AG09319 (cell line): ENCODE measurements at regions not wholly inside any gene's neighbourhood (a gene's known extent, or its start where the extent isn't known, plus 50 kb on each side); places are given as distances from the start of the nearest gene placed in this dataset.

Source experiments
- DNase-seq: peaks from one replicate; pipeline ENCODE4 v3.0.0-alpha.2; 2010; ENCODE audit warnings: low read depth; ENCODE audit errors: extremely low read depth
- TF ChIP-seq, protein P1 (sequence below): IDR thresholded peaks from 2 replicates; pipeline ENCODE4 v1.5.1; 2011; ENCODE audit warnings: low read depth, mild to moderate bottlenecking, inconsistent platforms, low read length, moderate library complexity

- no peak for DNase-seq
- TF ChIP-seq, protein P1, sequence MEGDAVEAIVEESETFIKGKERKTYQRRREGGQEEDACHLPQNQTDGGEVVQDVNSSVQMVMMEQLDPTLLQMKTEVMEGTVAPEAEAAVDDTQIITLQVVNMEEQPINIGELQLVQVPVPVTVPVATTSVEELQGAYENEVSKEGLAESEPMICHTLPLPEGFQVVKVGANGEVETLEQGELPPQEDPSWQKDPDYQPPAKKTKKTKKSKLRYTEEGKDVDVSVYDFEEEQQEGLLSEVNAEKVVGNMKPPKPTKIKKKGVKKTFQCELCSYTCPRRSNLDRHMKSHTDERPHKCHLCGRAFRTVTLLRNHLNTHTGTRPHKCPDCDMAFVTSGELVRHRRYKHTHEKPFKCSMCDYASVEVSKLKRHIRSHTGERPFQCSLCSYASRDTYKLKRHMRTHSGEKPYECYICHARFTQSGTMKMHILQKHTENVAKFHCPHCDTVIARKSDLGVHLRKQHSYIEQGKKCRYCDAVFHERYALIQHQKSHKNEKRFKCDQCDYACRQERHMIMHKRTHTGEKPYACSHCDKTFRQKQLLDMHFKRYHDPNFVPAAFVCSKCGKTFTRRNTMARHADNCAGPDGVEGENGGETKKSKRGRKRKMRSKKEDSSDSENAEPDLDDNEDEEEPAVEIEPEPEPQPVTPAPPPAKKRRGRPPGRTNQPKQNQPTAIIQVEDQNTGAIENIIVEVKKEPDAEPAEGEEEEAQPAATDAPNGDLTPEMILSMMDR: no peak
Observed at GRCh38 chr6:14606353-14606752, 488.8 kb downstream of the CD83 start.

GRCh38 chr6:14610141-14610540 is 492.6 kb downstream of the CD83 start:
- TF ChIP-seq, protein P1: no peak
- DNase-seq: no peak

GRCh38 chr6:14612016-14612980 is 494.7 kb downstream of the CD83 start:
- TF ChIP-seq, protein P1: no peak
- peak; percentile 3 for DNase-seq

GRCh38 chr6:14614631-14615030 is 497.1 kb downstream of the CD83 start:
- DNase-seq: no peak
- TF ChIP-seq, protein P1: no peak

GRCh38 chr6:14616656-14617055 is 499.1 kb downstream of the CD83 start:
- DNase-seq: no peak
- TF ChIP-seq, protein P1: no peak

DNA sequence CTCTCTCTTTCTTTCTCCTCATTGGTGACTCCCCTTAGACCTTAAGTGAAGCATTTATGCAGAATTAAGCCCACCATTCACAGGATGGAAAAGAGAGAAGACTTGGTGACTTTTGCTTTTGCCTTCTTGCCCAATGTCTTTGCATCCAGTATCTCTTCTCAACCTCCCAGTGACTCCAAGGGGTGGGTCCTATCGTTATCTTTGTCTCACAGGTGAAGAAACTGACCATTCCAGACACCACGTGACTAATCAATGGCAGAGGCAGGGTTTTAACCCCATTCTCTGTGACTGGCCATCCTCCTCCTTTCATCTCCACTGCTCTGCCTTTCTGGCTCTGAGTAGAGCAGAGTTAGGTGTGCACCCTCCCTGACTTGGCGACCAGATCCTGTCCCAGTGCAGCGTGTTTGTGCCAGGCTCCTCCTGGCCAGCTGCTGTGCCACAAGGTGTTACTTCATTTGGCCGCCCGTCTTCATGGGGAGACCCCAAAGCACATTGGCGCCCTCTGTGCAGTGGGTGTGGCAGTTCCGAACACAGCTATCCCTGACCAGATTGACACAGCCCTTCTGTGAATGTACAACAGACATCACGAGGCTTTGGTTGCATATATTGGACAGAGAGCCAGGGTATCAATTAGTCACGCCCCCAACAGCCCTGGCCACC is 501.3 kb downstream of the CD83 start:
- TF ChIP-seq, protein P1: no peak
- no peak for DNase-seq

- no peak for DNase-seq
- TF ChIP-seq, protein P1: no peak
Observed at GRCh38 chr6:14619419-14619781, 501.8 kb downstream of the CD83 start.
